KMS-11 (cell line): ENCODE measurements at regions not wholly inside any gene's neighbourhood (a gene's known extent, or its start where the extent isn't known, plus 50 kb on each side); places are given as distances from the start of the nearest gene placed in this dataset.
A peak's percentile ranks its signal among the peaks of the same experiment; 100 is the strongest.

Source experiments
- H2AFZ ChIP-seq: fragments of 200-600 bp; sonication (generic); 2 replicates; pipeline ENCODE4 v1.6.1; 2016; ENCODE audit warnings: antibody characterized with exemption, mixed run types, low read depth
- H3K27ac ChIP-seq: fragments of 200-600 bp; sonication (generic); 2 replicates; pipeline ENCODE4 v1.6.1; 2016; ENCODE audit warnings: mild to moderate bottlenecking, mixed run types
- H3K27me3 ChIP-seq: fragments of 200-600 bp; sonication (generic); 2 replicates; pipeline ENCODE4 v1.6.1; 2017; ENCODE audit warnings: mild to moderate bottlenecking, low read depth, mixed run types, moderate library complexity; ENCODE audit not compliant: insufficient read depth
- H3K36me3 ChIP-seq: fragments of 200-600 bp; sonication (generic); 2 replicates; pipeline ENCODE4 v1.6.1; 2017; ENCODE audit warnings: mild to moderate bottlenecking, mixed run types; ENCODE audit not compliant: insufficient read depth
- H3K4me1 ChIP-seq: fragments of 200-600 bp; sonication (generic); 2 replicates; pipeline ENCODE4 v1.6.1; 2016; ENCODE audit warnings: mild to moderate bottlenecking, low read depth, mixed run types; ENCODE audit not compliant: poor library complexity, severe bottlenecking
- H3K4me2 ChIP-seq: fragments of 200-600 bp; sonication (generic); 2 replicates; pipeline ENCODE4 v1.7.0; 2016; ENCODE audit warnings: mild to moderate bottlenecking, mixed run types
- H3K4me3 ChIP-seq: fragments of 200-600 bp; sonication (generic); IDR thresholded peaks from 2 replicates; pipeline ENCODE4 v1.6.1; 2017; ENCODE audit warnings: low read depth, low read length, mixed read lengths; ENCODE audit not compliant: insufficient read depth
- H3K79me2 ChIP-seq: fragments of 200-600 bp; sonication (generic); 2 replicates; pipeline ENCODE4 v1.6.1; 2016; ENCODE audit warnings: low read depth, mixed run types; ENCODE audit not compliant: insufficient read depth
- H3K9ac ChIP-seq: fragments of 200-600 bp; sonication (generic); 2 replicates; pipeline ENCODE4 v1.6.1; 2016; ENCODE audit warnings: mild to moderate bottlenecking, mixed run types
- H4K20me1 ChIP-seq: fragments of 200-600 bp; sonication (generic); 2 replicates; pipeline ENCODE4 v1.6.1; 2016; ENCODE audit warnings: mild to moderate bottlenecking, mixed run types; ENCODE audit not compliant: insufficient read depth
- TF ChIP-seq, protein P1 (sequence below): fragments of 200-600 bp; sonication (generic); conservative IDR thresholded peaks from 2 replicates; pipeline ENCODE4 v1.6.1; 2017; ENCODE audit warnings: low read depth, mild to moderate bottlenecking, antibody characterized with exemption, low read length, moderate library complexity, mixed read lengths

DNA sequence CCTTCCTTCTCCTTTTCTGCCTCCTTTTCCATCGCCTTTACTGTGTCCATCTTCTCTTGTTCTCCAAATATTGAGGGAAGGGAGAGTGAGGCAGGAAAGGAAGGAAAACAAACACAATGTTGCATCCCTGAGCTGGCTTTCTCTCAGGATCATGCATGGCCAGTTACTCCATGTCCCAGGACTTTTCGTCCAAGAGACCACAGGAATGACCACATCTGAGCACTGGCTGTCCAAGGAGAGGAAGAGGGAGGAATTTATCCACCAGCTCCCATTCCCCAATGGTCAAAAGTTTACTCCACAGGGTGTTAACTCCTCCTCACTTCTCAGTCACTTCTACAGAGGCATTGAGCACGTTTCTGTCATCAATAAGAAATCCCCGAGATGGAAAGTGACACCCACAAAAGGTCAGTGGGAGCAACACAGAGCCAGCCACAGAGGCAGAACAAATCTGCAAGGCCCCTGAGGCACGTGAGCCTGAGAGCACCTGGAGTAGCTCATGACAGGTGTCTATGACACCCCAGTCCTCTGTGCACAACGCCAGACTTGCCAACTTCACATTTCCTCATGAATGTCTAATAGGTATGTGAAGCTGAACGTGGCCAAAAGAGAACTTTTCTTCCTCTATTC, 177.3 kb upstream of the NUDT4 start:
- Histone ChIP-seq H4K20me1 (no peaks in the 10 kb centered on the region), H3K4me2 (peak overlapping the region; percentile 33), H3K4me3 (no peak overlapping the region), H2AFZ (no peak overlapping the region), H3K27me3 (no peaks in the 10 kb centered on the region), H3K79me2 (no peaks in the 10 kb centered on the region), H3K36me3 (no peaks in the 10 kb centered on the region), H3K4me1 (peaks cover 21% of the 10 kb centered on the region), H3K9ac (no peak overlapping the region), H3K27ac (no peak overlapping the region)
- TF ChIP-seq, protein P1, sequence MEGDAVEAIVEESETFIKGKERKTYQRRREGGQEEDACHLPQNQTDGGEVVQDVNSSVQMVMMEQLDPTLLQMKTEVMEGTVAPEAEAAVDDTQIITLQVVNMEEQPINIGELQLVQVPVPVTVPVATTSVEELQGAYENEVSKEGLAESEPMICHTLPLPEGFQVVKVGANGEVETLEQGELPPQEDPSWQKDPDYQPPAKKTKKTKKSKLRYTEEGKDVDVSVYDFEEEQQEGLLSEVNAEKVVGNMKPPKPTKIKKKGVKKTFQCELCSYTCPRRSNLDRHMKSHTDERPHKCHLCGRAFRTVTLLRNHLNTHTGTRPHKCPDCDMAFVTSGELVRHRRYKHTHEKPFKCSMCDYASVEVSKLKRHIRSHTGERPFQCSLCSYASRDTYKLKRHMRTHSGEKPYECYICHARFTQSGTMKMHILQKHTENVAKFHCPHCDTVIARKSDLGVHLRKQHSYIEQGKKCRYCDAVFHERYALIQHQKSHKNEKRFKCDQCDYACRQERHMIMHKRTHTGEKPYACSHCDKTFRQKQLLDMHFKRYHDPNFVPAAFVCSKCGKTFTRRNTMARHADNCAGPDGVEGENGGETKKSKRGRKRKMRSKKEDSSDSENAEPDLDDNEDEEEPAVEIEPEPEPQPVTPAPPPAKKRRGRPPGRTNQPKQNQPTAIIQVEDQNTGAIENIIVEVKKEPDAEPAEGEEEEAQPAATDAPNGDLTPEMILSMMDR, result no peak

DNA sequence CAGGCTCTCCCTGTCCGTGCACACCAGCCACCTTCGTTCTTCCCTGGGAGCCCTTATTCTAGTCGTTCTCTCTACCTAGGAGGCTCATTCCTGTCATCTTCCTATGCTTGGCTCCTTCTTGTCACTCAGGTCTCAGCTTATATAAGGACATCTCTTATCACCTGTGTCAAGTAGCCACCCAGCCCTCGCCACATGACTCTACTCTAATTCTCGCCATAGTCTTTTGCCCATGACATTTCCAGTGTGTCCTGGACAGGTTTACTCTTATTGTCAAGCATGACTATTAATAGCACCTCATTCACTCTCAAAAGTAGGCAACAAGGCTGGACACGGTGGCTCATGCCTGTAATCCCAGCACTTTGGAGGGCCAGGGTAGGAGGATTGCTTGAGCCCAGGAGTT, 175.7 kb upstream of the NUDT4 start:
- no peaks in the 10 kb centered on the region for H3K27me3 ChIP-seq
- H4K20me1 ChIP-seq, result no peaks in the 10 kb centered on the region
- H3K4me1 ChIP-seq, result peaks cover 21% of the 10 kb centered on the region
- H3K4me3 ChIP-seq, result no peak overlapping the region
- no peak overlapping the region for H3K9ac ChIP-seq
- no peak overlapping the region for H3K4me2 ChIP-seq
- H3K79me2 ChIP-seq, result no peaks in the 10 kb centered on the region
- H3K36me3 ChIP-seq, result no peaks in the 10 kb centered on the region
- no peak overlapping the region for H2AFZ ChIP-seq
- H3K27ac ChIP-seq, result no peak overlapping the region
- TF ChIP-seq, protein P1, result no peak

DNA sequence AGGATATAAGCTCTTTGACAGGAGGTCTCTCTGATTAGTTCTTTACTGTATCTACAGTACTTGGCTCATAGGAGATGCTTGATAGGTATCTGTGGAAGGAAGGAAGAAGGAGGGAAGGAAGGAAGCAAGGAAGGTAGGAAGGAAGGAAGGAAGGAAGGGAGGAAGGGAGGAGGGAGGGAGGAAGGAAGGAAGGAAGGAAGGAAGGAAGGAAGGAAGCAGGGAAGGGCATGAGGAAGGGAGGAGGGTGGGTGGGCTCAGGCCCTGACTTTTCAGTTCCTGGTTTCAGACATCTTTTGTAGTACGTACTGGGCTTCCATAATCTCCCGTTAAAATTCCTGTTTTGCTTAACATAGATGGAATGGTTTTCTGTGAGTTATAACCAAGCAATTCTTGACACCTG, 175.0 kb upstream of the NUDT4 start:
- TF ChIP-seq, protein P1, result no peak
- Histone ChIP-seq H2AFZ (no peak overlapping the region), H4K20me1 (no peaks in the 10 kb centered on the region), H3K79me2 (no peaks in the 10 kb centered on the region), H3K4me2 (no peak overlapping the region), H3K27me3 (no peaks in the 10 kb centered on the region), H3K9ac (no peak overlapping the region), H3K4me3 (no peak overlapping the region), H3K4me1 (peaks cover 21% of the 10 kb centered on the region), H3K36me3 (no peaks in the 10 kb centered on the region), H3K27ac (no peak overlapping the region)

DNA sequence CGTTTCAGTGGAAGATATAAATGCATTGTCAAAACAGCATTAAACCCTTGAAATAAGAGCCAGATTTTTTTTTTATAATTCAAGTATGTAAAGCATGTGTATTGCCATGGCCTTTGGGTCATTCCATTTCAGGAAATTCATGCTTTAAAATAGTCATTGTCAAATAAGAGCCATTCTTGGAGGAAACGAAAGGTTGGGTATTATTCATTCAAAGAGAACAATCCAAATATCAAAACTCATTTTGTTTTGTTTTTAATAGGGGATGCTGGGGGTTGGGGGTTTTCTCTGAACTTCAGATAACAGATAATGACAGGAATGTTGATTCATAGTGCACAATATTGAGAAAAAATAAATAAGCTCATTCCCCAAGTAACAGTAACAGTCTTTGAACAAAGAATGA, 174.4 kb upstream of the NUDT4 start:
- H3K4me1 ChIP-seq, result peaks cover 21% of the 10 kb centered on the region
- no peak overlapping the region for H3K4me2 ChIP-seq
- no peaks in the 10 kb centered on the region for H3K79me2 ChIP-seq
- no peaks in the 10 kb centered on the region for H3K27me3 ChIP-seq
- no peak overlapping the region for H3K27ac ChIP-seq
- H4K20me1 ChIP-seq, result no peaks in the 10 kb centered on the region
- no peak overlapping the region for H3K4me3 ChIP-seq
- H3K36me3 ChIP-seq, result no peaks in the 10 kb centered on the region
- H3K9ac ChIP-seq, result no peak overlapping the region
- TF ChIP-seq, protein P1, result no peak
- H2AFZ ChIP-seq, result no peak overlapping the region
